K562 (cell line): ENCODE measurements at regions not wholly inside any gene's neighbourhood (a gene's known extent, or its start where the extent isn't known, plus 50 kb on each side); places are given as distances from the start of the nearest gene placed in this dataset.

Source experiments
- BHLHE40 ChIP-seq: IDR thresholded peaks from 2 replicates; pipeline ENCODE4 v1.6.1; 2011; ENCODE audit warnings: low read length, improper control_type of control experiment
- CHD1 ChIP-seq: fragments of 200-600 bp; sonication (generic); IDR thresholded peaks from one replicate; pipeline ENCODE4 v1.6.1; 2012; ENCODE audit warnings: mild to moderate bottlenecking, moderate library complexity, low read length, inconsistent platforms
- FOXJ3 ChIP-seq: sonication (generic); formaldehyde crosslinking; IDR thresholded peaks from 2 replicates; pipeline ENCODE4 v1.4.0; 2020; ENCODE audit warnings: mild to moderate bottlenecking, missing genetic modification reagents
- KLF10 ChIP-seq: fragments of 250-450 bp; sonication (Bioruptor Pico); IDR thresholded peaks from 2 replicates; pipeline ENCODE4 v1.6.1; 2021; ENCODE audit warnings: matching md5 sums
- L3MBTL2 ChIP-seq: fragments of 450-650 bp; IDR thresholded peaks from 2 replicates; pipeline ENCODE4 v1.6.1; 2016; ENCODE audit warnings: mild to moderate bottlenecking, moderate library complexity
- MAFF ChIP-seq: IDR thresholded peaks from 2 replicates; pipeline ENCODE4 v1.6.1; 2012; ENCODE audit warnings: low read length, improper control_type of control experiment
- MAFK ChIP-seq: IDR thresholded peaks from 2 replicates; pipeline ENCODE4 v1.6.1; 2011; ENCODE audit warnings: low read length, improper control_type of control experiment
- XRCC4 ChIP-seq: IDR thresholded peaks from one replicate; pipeline ENCODE4 v1.6.1; 2011; ENCODE audit not compliant: insufficient read depth, insufficient read length; ENCODE audit errors: extremely low read depth
- ZNF75A ChIP-seq: fragments of 450-650 bp; formaldehyde crosslinking; IDR thresholded peaks from 2 replicates; pipeline ENCODE4 v1.4.0; 2020; ENCODE audit warnings: mild to moderate bottlenecking
- TF ChIP-seq, protein P1 (sequence below): sonication (generic); formaldehyde crosslinking; IDR thresholded peaks from 2 replicates; pipeline ENCODE4 v1.8.1; 2022; ENCODE audit warnings: missing genetic modification reagents
- TF ChIP-seq, protein P2 (sequence below): sonication (generic); formaldehyde crosslinking; IDR thresholded peaks from 2 replicates; pipeline ENCODE4 v1.8.1; 2022; ENCODE audit warnings: missing genetic modification reagents
- TF ChIP-seq, protein P3 (sequence below), 2 experiments: fragments of 150-350 bp in 1 of 2; IDR thresholded peaks; 2 replicates each; pipeline ENCODE4 v1.6.1; 2012 to 2016; ENCODE audit warnings: low read depth in 2 of 2, low read length in 2 of 2, mild to moderate bottlenecking in 1 of 2, moderate library complexity in 1 of 2

GRCh38 chr18:10046178-10046807, 132.5 kb downstream of the VAPA start:
- TF ChIP-seq, protein P1, sequence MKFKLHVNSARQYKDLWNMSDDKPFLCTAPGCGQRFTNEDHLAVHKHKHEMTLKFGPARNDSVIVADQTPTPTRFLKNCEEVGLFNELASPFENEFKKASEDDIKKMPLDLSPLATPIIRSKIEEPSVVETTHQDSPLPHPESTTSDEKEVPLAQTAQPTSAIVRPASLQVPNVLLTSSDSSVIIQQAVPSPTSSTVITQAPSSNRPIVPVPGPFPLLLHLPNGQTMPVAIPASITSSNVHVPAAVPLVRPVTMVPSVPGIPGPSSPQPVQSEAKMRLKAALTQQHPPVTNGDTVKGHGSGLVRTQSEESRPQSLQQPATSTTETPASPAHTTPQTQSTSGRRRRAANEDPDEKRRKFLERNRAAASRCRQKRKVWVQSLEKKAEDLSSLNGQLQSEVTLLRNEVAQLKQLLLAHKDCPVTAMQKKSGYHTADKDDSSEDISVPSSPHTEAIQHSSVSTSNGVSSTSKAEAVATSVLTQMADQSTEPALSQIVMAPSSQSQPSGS (CRISPR knock-in tag) = no peak
- TF ChIP-seq CHD1 (no peak), MAFK (no peak), XRCC4 (no peak), L3MBTL2 (no peak), FOXJ3 (CRISPR knock-in tag) (no peak), KLF10 (CRISPR knock-in tag) (no peak), MAFF (no peak), ZNF75A (CRISPR knock-in tag) (no peak), BHLHE40 (no peak)
- TF ChIP-seq, protein P2, sequence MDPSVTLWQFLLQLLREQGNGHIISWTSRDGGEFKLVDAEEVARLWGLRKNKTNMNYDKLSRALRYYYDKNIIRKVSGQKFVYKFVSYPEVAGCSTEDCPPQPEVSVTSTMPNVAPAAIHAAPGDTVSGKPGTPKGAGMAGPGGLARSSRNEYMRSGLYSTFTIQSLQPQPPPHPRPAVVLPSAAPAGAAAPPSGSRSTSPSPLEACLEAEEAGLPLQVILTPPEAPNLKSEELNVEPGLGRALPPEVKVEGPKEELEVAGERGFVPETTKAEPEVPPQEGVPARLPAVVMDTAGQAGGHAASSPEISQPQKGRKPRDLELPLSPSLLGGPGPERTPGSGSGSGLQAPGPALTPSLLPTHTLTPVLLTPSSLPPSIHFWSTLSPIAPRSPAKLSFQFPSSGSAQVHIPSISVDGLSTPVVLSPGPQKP (CRISPR knock-in tag) = no peak
- TF ChIP-seq, protein P3, sequence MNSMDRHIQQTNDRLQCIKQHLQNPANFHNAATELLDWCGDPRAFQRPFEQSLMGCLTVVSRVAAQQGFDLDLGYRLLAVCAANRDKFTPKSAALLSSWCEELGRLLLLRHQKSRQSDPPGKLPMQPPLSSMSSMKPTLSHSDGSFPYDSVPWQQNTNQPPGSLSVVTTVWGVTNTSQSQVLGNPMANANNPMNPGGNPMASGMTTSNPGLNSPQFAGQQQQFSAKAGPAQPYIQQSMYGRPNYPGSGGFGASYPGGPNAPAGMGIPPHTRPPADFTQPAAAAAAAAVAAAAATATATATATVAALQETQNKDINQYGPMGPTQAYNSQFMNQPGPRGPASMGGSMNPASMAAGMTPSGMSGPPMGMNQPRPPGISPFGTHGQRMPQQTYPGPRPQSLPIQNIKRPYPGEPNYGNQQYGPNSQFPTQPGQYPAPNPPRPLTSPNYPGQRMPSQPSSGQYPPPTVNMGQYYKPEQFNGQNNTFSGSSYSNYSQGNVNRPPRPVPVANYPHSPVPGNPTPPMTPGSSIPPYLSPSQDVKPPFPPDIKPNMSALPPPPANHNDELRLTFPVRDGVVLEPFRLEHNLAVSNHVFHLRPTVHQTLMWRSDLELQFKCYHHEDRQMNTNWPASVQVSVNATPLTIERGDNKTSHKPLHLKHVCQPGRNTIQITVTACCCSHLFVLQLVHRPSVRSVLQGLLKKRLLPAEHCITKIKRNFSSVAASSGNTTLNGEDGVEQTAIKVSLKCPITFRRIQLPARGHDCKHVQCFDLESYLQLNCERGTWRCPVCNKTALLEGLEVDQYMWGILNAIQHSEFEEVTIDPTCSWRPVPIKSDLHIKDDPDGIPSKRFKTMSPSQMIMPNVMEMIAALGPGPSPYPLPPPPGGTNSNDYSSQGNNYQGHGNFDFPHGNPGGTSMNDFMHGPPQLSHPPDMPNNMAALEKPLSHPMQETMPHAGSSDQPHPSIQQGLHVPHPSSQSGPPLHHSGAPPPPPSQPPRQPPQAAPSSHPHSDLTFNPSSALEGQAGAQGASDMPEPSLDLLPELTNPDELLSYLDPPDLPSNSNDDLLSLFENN (IDR thresholded peaks at IDR 0.05; ENCODE audit: low read depth in 2 of 2, low read length in 2 of 2) = no peak
